CD14-positive monocyte (primary cell): ENCODE measurements at regions not wholly inside any gene's neighbourhood (a gene's known extent, or its start where the extent isn't known, plus 50 kb on each side); places are given as distances from the start of the nearest gene placed in this dataset.

ENCODE experiments used
- DNase-seq, 3 donors: peaks; one replicate each; pipeline ENCODE4 v3.0.0-alpha.2; 2011 to 2022
- H2AFZ ChIP-seq: 2 replicates; pipeline ENCODE4 v1.6.0; 2012; ENCODE audit warnings: mild to moderate bottlenecking, low read depth, low read length, inconsistent platforms; ENCODE audit not compliant: insufficient read depth, poor library complexity, severe bottlenecking
- H3K27ac ChIP-seq, 2 donors: 1 replicate in 1 of 2; 2 replicates in 1 of 2; pipeline ENCODE4 v1.5.1; 2012 to 2013; ENCODE audit warnings: low read length in 2 of 2, control low read depth in 1 of 2, inconsistent platforms in 1 of 2, low read depth in 1 of 2, mild to moderate bottlenecking in 1 of 2
- H3K27me3 ChIP-seq, 2 donors: one replicate each; pipeline versions ENCODE4 v1.6.0 to v1.6.1; 2011 to 2013; ENCODE audit warnings: low read length in 2 of 2; ENCODE audit not compliant: control insufficient read depth in 2 of 2, insufficient read depth in 2 of 2
- H3K36me3 ChIP-seq, 2 donors: replicated peaks in 1 of 2; 1 replicate in 1 of 2; 2 replicates in 1 of 2; pipeline versions ENCODE4 v1.5.1 to v1.6.1; 2012 to 2013; ENCODE audit warnings: low read length in 2 of 2, control low read depth in 1 of 2, inconsistent platforms in 1 of 2, mild to moderate bottlenecking in 1 of 2; ENCODE audit not compliant: insufficient read depth in 2 of 2, control insufficient read depth in 1 of 2
- H3K4me1 ChIP-seq, 2 donors: 1 replicate in 1 of 2; 2 replicates in 1 of 2; pipeline versions ENCODE4 v1.5.1 to v1.6.1; 2012 to 2013; ENCODE audit warnings: low read length in 2 of 2, control low read depth in 1 of 2, inconsistent platforms in 1 of 2, mild to moderate bottlenecking in 1 of 2, moderate library complexity in 1 of 2; ENCODE audit not compliant: insufficient read depth in 2 of 2, control insufficient read depth in 1 of 2
- H3K4me2 ChIP-seq: replicated peaks from 2 replicates; pipeline ENCODE3; 2012; ENCODE audit warnings: low read length, moderate library complexity, mild to moderate bottlenecking; ENCODE audit not compliant: poor library complexity, severe bottlenecking; ENCODE audit errors: extremely low read depth
- H3K4me3 ChIP-seq, 3 experiments: fragments of 200-600 bp in 1 of 3; sonication (generic) in 1 of 3; replicated peaks in 1 of 3; 1 replicate in 2 of 3; 2 replicates in 1 of 3; pipeline ENCODE4 v1.5.1; 2011 to 2013; ENCODE audit warnings: low read length in 3 of 3, mild to moderate bottlenecking in 3 of 3, control low read depth in 2 of 3, low read depth in 2 of 3, inconsistent platforms in 1 of 3, moderate library complexity in 1 of 3
- H3K79me2 ChIP-seq: 2 replicates; pipeline ENCODE4 v1.6.0; 2012; ENCODE audit warnings: mild to moderate bottlenecking, control low read depth, inconsistent platforms, low read length, moderate library complexity; ENCODE audit not compliant: insufficient read depth
- H3K9ac ChIP-seq: 2 replicates; pipeline ENCODE4 v1.6.0; 2017; ENCODE audit warnings: low read length, mild to moderate bottlenecking; ENCODE audit not compliant: insufficient read depth, poor library complexity, severe bottlenecking
- H3K9me3 ChIP-seq, 2 donors: replicated peaks in 1 of 2; 1 replicate in 1 of 2; 2 replicates in 1 of 2; pipeline versions ENCODE4 v1.5.1 to v1.6.1; 2012 to 2013; ENCODE audit warnings: low read length in 2 of 2, control low read depth in 1 of 2; ENCODE audit not compliant: control insufficient read depth in 1 of 2, insufficient read depth in 1 of 2
- H4K20me1 ChIP-seq: 2 replicates; pipeline ENCODE4 v1.6.0; 2012; ENCODE audit warnings: mild to moderate bottlenecking, low read length, control low read depth, moderate library complexity; ENCODE audit not compliant: insufficient read depth
- H3K27ac Mint-ChIP-seq, 7 donors: one replicate each; pipeline ENCODE4 v1.8.0; 2020; ENCODE audit warnings: mild to moderate bottlenecking in 7 of 7, mixed read lengths in 7 of 7, moderate library complexity in 6 of 7, inconsistent platforms in 2 of 7
- H3K27me3 Mint-ChIP-seq, 3 donors: one replicate each; pipeline ENCODE4 v1.8.0; 2021 to 2022; ENCODE audit warnings: low read depth in 3 of 3, mild to moderate bottlenecking in 3 of 3, mixed read lengths in 3 of 3, moderate library complexity in 3 of 3, inconsistent platforms in 1 of 3
- H3K36me3 Mint-ChIP-seq, 2 donors: one replicate each; pipeline ENCODE4 v1.8.0; 2020; ENCODE audit warnings: mixed read lengths in 2 of 2, inconsistent platforms in 1 of 2, mild to moderate bottlenecking in 1 of 2
- H3K4me1 Mint-ChIP-seq: one replicate; pipeline ENCODE4 v1.8.0; 2020; ENCODE audit warnings: mild to moderate bottlenecking, mixed read lengths
- H3K4me3 Mint-ChIP-seq, 2 donors: one replicate each; pipeline ENCODE4 v1.8.0; 2020; ENCODE audit warnings: mild to moderate bottlenecking in 2 of 2, mixed read lengths in 2 of 2, moderate library complexity in 1 of 2
- H3K9me3 Mint-ChIP-seq, 7 donors: one replicate each; pipeline ENCODE4 v1.8.0; 2020 to 2022; ENCODE audit warnings: mixed read lengths in 7 of 7, mild to moderate bottlenecking in 6 of 7, moderate library complexity in 6 of 7, inconsistent platforms in 2 of 7
- WGBS: methylation state at CpG from one replicate; pipeline ENCODE4 v1.1.5; 2013; ENCODE audit warnings: missing lambda C conversion rate; ENCODE audit not compliant: insufficient coverage; 5-methylcytosine and 5-hydroxymethylcytosine counted together
- intact Hi-C, 2 donors: fragments of 100-400 bp; cut with micrococcal nuclease; formaldehyde crosslinking; loops; one replicate each; pipeline versions ENCODE4 v1.15.0 to v1.15.1; 2023
- TF ChIP-seq, protein P1 (sequence below): fragments of 200-600 bp; IDR thresholded peaks from one replicate; pipeline ENCODE4 v1.8.0; 2022; ENCODE audit warnings: antibody characterized with exemption, mild to moderate bottlenecking

DNA sequence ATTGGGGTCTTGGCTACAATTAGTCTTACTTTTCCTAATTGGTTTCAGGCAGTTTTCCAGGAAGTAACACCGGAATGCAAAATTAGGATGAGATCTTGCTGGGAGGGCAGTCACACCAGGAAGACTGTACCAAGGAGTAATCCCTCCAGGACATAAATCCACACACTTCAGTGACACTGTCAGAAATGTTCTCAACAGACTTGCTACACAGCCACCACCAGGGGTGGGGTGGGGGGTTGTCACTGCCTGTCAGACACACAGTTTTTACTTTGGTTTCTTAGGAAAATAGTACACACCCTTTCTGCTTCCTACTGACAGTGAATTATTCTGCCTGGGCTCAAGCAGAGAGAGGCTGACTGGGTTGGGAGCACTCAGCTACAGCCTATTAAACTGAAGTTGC lies 102.9 kb upstream of the CCDC196 start:
- Histone ChIP-seq H3K4me2 (no peak overlapping the region), H4K20me1 (no peaks in the 10 kb centered on the region), H3K4me1 (no peaks in the 10 kb centered on the region), H2AFZ (no peak overlapping the region), H3K79me2 (no peaks in the 10 kb centered on the region), H3K4me3 (no peak overlapping the region), H3K9me3 (no peaks in the 10 kb centered on the region), H3K27ac (no peak overlapping the region), H3K36me3 (no peaks in the 10 kb centered on the region), H3K9ac (no peak overlapping the region), H3K27me3 (no peaks in the 10 kb centered on the region)
- intact Hi-C loops, result no loop called here
- Mint-ChIP-seq H3K4me3 (no peak overlapping the region), H3K27me3 (peaks cover 0 to 2% (median 0%) of the 10 kb centered on the region in 3 donors), H3K9me3 (no peaks in the 10 kb centered on the region), H3K27ac (no peak overlapping the region), H3K4me1 (no peaks in the 10 kb centered on the region), H3K36me3 (no peaks in the 10 kb centered on the region)
- WGBS, result no CpG with 5 or more reads among the region's 1 CpG
- TF ChIP-seq, protein P1, sequence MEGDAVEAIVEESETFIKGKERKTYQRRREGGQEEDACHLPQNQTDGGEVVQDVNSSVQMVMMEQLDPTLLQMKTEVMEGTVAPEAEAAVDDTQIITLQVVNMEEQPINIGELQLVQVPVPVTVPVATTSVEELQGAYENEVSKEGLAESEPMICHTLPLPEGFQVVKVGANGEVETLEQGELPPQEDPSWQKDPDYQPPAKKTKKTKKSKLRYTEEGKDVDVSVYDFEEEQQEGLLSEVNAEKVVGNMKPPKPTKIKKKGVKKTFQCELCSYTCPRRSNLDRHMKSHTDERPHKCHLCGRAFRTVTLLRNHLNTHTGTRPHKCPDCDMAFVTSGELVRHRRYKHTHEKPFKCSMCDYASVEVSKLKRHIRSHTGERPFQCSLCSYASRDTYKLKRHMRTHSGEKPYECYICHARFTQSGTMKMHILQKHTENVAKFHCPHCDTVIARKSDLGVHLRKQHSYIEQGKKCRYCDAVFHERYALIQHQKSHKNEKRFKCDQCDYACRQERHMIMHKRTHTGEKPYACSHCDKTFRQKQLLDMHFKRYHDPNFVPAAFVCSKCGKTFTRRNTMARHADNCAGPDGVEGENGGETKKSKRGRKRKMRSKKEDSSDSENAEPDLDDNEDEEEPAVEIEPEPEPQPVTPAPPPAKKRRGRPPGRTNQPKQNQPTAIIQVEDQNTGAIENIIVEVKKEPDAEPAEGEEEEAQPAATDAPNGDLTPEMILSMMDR, result no peak
- DNase-seq, result no peak

DNA sequence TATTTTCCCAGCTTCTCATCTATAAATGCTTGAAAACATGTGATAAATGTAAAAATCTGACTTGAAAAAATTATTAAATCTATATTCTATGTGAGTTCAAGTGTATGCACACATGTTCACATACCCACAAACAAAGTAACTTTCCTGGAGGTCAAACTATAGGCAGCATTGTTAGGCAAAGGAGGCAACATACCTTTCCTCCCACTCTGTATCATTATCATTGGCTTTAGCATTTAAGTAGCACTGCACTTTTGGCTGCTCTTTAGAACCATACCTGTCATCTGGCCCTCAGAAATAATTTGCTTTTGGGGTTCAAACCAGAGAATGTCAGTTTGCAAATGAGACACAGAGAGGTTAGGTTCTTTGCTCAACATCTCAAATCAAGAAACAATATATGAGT lies 102.4 kb upstream of the CCDC196 start:
- no peaks in the 10 kb centered on the region for H3K4me1 ChIP-seq
- Mint-ChIP-seq H3K4me1 (no peaks in the 10 kb centered on the region), H3K9me3 (peaks cover 0 to 1% (median 0%) of the 10 kb centered on the region in 7 donors), H3K27ac (no peak overlapping the region), H3K4me3 (no peak overlapping the region), H3K27me3 (peaks cover 0 to 2% (median 0%) of the 10 kb centered on the region in 3 donors), H3K36me3 (no peaks in the 10 kb centered on the region)
- no peak overlapping the region for H3K4me3 ChIP-seq
- H4K20me1 ChIP-seq, result no peaks in the 10 kb centered on the region
- intact Hi-C loops, result no loop called here
- no peak for DNase-seq
- H3K9ac ChIP-seq, result no peak overlapping the region
- no peaks in the 10 kb centered on the region for H3K9me3 ChIP-seq
- TF ChIP-seq, protein P1, result no peak
- no peak overlapping the region for H3K4me2 ChIP-seq
- no peaks in the 10 kb centered on the region for H3K79me2 ChIP-seq
- no peak overlapping the region for H3K27ac ChIP-seq
- no peaks in the 10 kb centered on the region for H3K36me3 ChIP-seq
- no peaks in the 10 kb centered on the region for H3K27me3 ChIP-seq
- no peak overlapping the region for H2AFZ ChIP-seq
